GM12873 (cell line): ENCODE measurements at regions not wholly inside any gene's neighbourhood (a gene's known extent, or its start where the extent isn't known, plus 50 kb on each side); places are given as distances from the start of the nearest gene placed in this dataset.

Experiments
- TF ChIP-seq, protein P1 (sequence below): IDR thresholded peaks from 2 replicates; pipeline ENCODE4 v1.5.1; 2012; ENCODE audit warnings: low read depth, mild to moderate bottlenecking, moderate library complexity, low read length, control low read depth; ENCODE audit not compliant: insufficient read depth; ENCODE audit errors: missing control alignments

DNA sequence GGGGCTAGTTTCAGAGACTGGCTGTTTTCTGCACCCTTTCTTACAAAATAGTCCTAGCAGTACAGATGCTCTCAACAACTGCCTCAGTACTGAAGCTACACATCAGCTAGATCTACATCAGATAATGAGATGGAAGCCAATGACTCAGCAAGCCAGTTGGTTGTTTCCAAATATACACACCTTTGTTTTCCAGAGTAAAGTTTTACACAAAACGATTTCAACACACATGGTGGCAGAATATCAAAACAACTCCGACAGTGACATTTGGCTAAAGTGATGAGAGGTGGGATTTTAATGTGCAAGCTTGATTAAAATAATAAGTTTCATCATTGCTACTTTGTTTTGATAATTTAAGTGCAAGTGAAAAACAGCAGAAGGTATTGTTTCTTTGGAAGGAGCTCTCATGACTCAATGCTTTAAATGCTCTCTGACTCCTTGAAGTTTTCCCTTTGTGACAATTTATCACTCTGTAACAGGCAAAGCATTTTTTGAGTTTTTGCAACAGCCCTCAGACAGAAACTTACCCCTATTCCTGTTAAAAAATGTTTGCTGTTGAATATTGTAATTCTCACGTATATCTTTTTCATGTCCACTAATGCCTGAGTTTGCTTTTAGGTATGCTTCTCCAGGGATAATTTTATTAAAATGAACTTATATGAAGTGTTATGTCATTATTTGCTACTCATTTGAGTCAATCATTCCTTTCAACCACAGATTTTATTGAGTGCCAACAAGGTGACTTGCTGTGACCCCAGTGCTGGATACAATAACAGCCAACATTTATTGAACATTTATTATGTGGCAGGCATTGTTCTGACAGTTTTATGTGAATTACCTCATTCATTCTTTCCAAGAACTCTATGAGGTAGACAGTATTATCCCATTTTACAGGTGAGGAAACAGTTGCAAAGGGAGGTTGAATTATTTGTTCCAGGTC, 882.0 kb downstream of the TFAP2A start:
- TF ChIP-seq, protein P1, sequence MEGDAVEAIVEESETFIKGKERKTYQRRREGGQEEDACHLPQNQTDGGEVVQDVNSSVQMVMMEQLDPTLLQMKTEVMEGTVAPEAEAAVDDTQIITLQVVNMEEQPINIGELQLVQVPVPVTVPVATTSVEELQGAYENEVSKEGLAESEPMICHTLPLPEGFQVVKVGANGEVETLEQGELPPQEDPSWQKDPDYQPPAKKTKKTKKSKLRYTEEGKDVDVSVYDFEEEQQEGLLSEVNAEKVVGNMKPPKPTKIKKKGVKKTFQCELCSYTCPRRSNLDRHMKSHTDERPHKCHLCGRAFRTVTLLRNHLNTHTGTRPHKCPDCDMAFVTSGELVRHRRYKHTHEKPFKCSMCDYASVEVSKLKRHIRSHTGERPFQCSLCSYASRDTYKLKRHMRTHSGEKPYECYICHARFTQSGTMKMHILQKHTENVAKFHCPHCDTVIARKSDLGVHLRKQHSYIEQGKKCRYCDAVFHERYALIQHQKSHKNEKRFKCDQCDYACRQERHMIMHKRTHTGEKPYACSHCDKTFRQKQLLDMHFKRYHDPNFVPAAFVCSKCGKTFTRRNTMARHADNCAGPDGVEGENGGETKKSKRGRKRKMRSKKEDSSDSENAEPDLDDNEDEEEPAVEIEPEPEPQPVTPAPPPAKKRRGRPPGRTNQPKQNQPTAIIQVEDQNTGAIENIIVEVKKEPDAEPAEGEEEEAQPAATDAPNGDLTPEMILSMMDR: no peak

DNA sequence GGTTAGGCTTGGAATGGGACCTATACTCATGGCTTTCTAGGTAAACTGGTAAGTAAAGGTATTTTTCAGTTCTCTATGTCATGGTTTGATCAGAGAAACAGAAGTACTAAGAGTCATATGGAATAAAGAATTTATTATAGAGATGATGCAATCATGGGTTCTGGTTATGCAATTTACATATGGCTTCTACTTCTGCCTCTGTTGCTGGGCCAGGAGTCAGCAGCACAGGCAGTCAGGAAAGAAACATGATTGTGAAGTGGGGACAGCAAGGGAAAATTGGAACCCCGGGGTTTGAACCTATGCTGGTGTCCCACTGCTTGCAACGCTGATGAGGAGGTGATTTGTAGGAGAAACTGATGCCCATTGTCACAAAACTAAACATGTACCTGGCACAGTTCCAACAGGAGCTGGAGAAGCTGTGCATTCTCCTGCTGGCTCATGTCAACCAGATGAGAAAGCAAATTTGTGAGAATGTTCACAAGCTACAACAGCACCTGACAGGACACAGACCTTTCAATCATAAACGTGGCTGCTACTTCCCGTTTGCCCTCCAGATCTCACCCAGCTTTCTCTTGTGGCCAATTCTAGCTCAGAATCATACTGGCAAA, 887.1 kb downstream of the TFAP2A start:
- TF ChIP-seq, protein P1: no peak

DNA sequence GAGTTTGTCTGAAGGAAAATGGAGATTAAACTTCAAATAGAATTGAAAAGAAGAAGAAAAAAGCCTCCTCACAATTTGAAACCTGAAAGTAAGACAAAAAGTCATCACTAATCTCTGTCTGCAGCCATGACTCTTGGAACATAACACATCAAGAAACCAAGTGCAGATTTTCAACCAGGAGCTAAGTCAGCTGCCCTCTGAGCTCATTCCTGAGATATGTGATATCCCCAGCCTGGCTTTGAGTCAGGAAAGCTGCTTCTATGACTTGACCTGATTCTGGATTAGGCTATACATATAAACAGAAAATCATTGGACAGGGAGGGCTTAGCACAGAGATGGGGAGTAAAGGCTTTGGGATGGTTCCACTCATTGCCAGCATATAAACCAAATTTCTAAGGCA, 891.4 kb downstream of the TFAP2A start:
- TF ChIP-seq, protein P1: no peak

DNA sequence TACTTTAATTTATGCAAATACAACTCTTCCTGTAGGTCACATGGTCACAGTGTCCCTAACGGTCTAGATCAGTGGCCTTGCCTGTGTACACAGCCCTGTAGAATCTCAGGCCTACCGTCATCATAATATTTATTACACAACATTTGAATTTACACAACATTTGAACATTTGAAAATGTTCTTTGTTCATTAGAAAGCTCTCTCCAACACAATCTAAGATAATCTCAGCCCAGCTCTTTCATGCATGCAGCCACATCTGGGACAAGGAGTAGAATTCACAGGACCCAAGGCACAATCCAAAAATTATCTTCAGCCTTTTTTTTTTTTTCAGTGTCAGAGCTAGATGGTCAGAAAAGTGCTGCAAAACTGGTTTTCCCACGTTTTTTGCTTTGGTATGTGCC, 892.8 kb downstream of the TFAP2A start:
- TF ChIP-seq, protein P1: no peak

DNA sequence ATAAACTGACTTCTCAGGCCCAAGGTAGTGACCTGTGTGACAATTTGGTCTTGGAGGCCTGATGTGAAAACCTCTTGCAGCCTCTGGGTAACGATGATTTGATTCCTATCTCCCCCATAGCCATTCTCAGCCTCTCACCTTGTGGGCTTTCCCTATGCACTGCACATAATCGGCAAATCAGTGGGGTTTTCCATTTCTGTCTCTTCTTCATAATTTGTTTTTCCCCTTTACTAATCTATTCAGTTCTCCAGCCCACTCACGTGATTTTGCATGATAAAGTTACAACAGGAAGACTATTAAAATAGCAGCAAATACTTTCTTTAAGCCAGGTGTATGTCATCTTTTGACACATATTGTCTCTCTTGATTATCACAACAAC, 893.7 kb downstream of the TFAP2A start:
- TF ChIP-seq, protein P1: no peak

DNA sequence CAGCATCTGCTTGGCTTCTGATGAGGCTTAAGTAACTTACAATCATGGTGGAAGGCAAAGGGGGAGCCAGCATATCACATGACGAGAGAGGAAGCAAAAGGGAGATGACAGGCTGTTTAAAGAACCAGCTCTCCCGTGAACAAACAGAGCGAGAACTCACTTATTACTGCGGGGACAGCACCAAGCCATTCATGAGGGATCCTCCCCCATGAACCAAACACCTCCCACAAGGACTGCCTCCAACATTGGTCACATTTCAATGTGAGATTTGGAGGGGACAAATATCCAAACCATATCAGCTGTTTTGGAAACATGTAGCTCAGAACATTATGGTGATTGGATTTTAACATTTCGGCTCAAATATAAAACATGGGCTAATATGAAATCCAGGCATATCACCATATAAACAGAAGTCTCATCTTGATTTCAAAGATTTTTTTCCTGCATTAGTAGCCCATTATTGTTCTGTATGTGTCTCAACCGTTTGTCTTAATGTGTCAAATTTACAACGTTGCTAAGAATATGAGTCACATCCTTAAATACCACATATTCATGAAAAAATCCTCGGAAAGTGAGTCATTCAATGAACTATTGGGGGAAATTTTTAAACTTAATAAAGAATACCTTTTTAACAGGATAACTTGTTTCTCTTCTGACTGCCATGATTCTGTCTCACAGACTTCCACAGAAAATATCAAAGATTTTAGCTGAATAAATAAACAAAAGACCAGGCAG, 894.3 kb downstream of the TFAP2A start:
- TF ChIP-seq, protein P1: no peak

DNA sequence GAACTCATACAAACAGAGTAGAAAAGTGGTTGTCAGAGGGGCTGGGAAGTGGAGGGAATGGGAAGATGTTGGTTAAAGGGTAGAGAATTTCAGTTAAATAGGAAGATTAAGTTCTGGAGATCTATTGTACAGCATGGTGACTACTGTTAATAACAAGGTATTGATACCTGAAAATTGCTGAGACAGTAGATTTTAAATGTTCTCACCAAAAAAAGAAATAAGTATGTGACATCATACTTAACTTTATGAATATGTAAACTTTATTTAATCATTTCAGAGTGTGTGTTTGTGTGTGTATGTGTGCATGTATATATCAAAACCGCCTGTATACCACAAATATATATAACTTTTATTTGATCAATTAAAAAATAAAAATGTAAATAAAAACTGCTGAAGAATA, 896.4 kb downstream of the TFAP2A start:
- TF ChIP-seq, protein P1: no peak
